ENCODE measurements at regions not wholly inside any gene's neighbourhood (a gene's known extent, or its start where the extent isn't known, plus 50 kb on each side); places are given as distances from the start of the nearest gene placed in this dataset.

GRCh38 chr9:2955575-2955974 lies 111.7 kb upstream of the PUM3 start:
- Histone ChIP-seq H2BK5ac (ENCODE audit: insufficient read length, low read length) (no peak overlapping the region), H2BK15ac (ENCODE audit: low read depth, low read length) (no peak overlapping the region), H2AK5ac (ENCODE audit: insufficient read length, low read length) (no peak overlapping the region), H3K79me2 (ENCODE audit: insufficient read depth, low read length) (no peaks in the 10 kb centered on the region), H3K9ac (ENCODE audit: extremely low read depth, insufficient read length, low read length) (no peak overlapping the region), H3K27ac (ENCODE audit: insufficient read length, low read depth, low read length) (no peak overlapping the region), H4K20me1 (ENCODE audit: control insufficient read depth, insufficient read depth, insufficient read length) (no peaks in the 10 kb centered on the region), H3K4me1 (ENCODE audit: insufficient read depth, low read length) (no peaks in the 10 kb centered on the region), H3K27me3 (ENCODE audit: insufficient read depth, low read length) (no peaks in the 10 kb centered on the region), H3K9me3 (ENCODE audit: control insufficient read depth, low read depth, low read length) (no peaks in the 10 kb centered on the region), H3K4ac (ENCODE audit: low read depth, low read length) (no peak overlapping the region), H3K23ac (ENCODE audit: insufficient read length, low read depth, low read length) (no peak overlapping the region), H3K56ac (ENCODE audit: insufficient read length, low read depth, low read length) (no peak overlapping the region), H2AFZ (ENCODE audit: low read length) (no peak overlapping the region), H2BK12ac (ENCODE audit: insufficient read length, low read depth, low read length) (no peak overlapping the region), H3K79me1 (ENCODE audit: insufficient read depth, low read depth, low read length, poor library complexity, severe bottlenecking) (no peaks in the 10 kb centered on the region), H4K91ac (ENCODE audit: insufficient read length, low read depth, low read length) (no peak overlapping the region), H3K14ac (ENCODE audit: insufficient read depth, low read length) (no peak overlapping the region), H3T11ph (ENCODE audit: low read length) (no peak overlapping the region), H3K4me2 (ENCODE audit: insufficient read depth, insufficient read length, low read length) (no peak overlapping the region), H4K8ac (replicated peaks; ENCODE audit: insufficient read length, low read depth, low read length) (no peak overlapping the region), H4K5ac (ENCODE audit: insufficient read length, low read depth, low read length) (no peak overlapping the region), H3K18ac (ENCODE audit: insufficient read length, low read depth, low read length) (no peak overlapping the region), H2BK20ac (ENCODE audit: low read depth, low read length, poor library complexity, severe bottlenecking) (no peak overlapping the region), H3K23me2 (ENCODE audit: insufficient read length, low read depth, low read length, poor library complexity, severe bottlenecking) (no peaks in the 10 kb centered on the region), H2BK120ac (ENCODE audit: low read depth, low read length, poor library complexity, severe bottlenecking) (no peak overlapping the region)
- no peak overlapping the region for H3K4me3 Mint-ChIP-seq
- no peak for DNase-seq
- H3K9me3 Mint-ChIP-seq = no peaks in the 10 kb centered on the region
- no peaks in the 10 kb centered on the region for H3K27me3 Mint-ChIP-seq (ENCODE audit: low read depth)
- no peak overlapping the region for H3K27ac Mint-ChIP-seq
- no peaks in the 10 kb centered on the region for H3K36me3 Mint-ChIP-seq (ENCODE audit: insufficient read depth in 1 of 3, low read depth in 3 of 3)
- no CpG with 5 or more reads among the region's 2 CpGs for WGBS (ENCODE audit: extremely low coverage, insufficient read length, low lambda C conversion rate)
- no peaks in the 10 kb centered on the region for H3K4me1 Mint-ChIP-seq
- TF ChIP-seq CTCF (conservative IDR thresholded peaks at IDR 0.05) = no peak
